Adrenal gland (tissue), 5 donors: ENCODE measurements at regions not wholly inside any gene's neighbourhood (a gene's known extent, or its start where the extent isn't known, plus 50 kb on each side); places are given as distances from the start of the nearest gene placed in this dataset.

Source experiments
- CTCF ChIP-seq, 6 experiments: fragments of 450-650 bp in 4 of 6; fragments of 200-600 bp in 2 of 6; sonication (generic) in 1 of 6; IDR thresholded peaks; 1 replicate in 5 of 6; 2 replicates in 1 of 6; pipeline versions ENCODE4 v1.5.1 to v1.8.0; 2016 to 2021; ENCODE audit warnings: antibody characterized with exemption in 6 of 6, mild to moderate bottlenecking in 2 of 6, moderate library complexity in 1 of 6
- POLR2A ChIP-seq, 2 donors: fragments of 450-650 bp; IDR thresholded peaks; one replicate each; pipeline ENCODE4 v1.6.1; 2017; ENCODE audit warnings: antibody characterized with exemption in 2 of 2, mild to moderate bottlenecking in 2 of 2, moderate library complexity in 1 of 2
- donor health status: DM: no; HTN: no; CAD: no.

- TF ChIP-seq POLR2A (IDR thresholded peaks at IDR 0.05) (no peak), CTCF (IDR thresholded peaks at IDR 0.05) (no peak)
These were observed 54.6 kb upstream of the ZNF32 start for GRCh38 chr10:43703286-43703685.
